ENCODE measurements at regions not wholly inside any gene's neighbourhood (a gene's known extent, or its start where the extent isn't known, plus 50 kb on each side); places are given as distances from the start of the nearest gene placed in this dataset.
A peak's percentile ranks its signal among the peaks of the same experiment; 100 is the strongest.

- no peak overlapping the region for H3K4me3 ChIP-seq (ENCODE audit: low read depth, low read length)
- DNase-seq (ENCODE audit: low read depth, low spot score) = no peak
- TF ChIP-seq CTCF (IDR thresholded peaks at IDR 0.05; ENCODE audit: low read depth, low read length) = no peak
- in situ Hi-C loops (cut with HindIII; ENCODE audit: low sequenced_read_pairs) = no loop called here
Measured at GRCh38 chr5:121489972-121490371, 361.7 kb upstream of the FTMT start.

DNA sequence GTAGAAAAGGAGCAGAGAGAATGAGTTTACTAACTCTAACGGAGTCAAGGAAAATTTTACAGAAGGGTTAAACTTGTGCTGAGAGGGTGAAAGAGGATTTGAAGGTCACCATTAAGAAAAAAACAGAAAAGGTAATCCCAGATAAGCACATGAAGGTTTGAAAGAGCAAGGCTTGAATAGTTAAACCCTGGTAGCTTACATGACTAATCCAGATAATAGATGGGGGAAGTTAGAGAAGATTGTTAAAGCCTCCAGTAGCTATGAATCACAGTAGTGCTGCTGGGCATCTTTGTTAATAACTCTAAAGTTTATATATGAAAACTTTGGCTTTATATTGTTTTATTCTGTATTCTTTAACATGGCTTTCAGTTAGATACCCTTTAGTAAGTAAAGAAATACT lies 354.5 kb upstream of the FTMT start:
- no peak overlapping the region for H3K4me3 ChIP-seq (ENCODE audit: low read depth, low read length)
- in situ Hi-C loops (cut with HindIII; ENCODE audit: low sequenced_read_pairs) = no loop called here
- peak; percentile 6 for DNase-seq (ENCODE audit: low read depth, low spot score)
- TF ChIP-seq CTCF (IDR thresholded peaks at IDR 0.05; ENCODE audit: low read depth, low read length) = no peak

- no peak overlapping the region for H3K4me3 ChIP-seq (ENCODE audit: low read depth, low read length)
- in situ Hi-C loops (cut with HindIII; ENCODE audit: low sequenced_read_pairs) = no loop called here
- TF ChIP-seq CTCF (IDR thresholded peaks at IDR 0.05; ENCODE audit: low read depth, low read length) = no peak
- DNase-seq (ENCODE audit: low read depth, low spot score) = no peak
Measured at GRCh38 chr5:121500310-121500709, 351.4 kb upstream of the FTMT start.

GRCh38 chr5:121503111-121503840 lies 348.4 kb upstream of the FTMT start:
- in situ Hi-C loops (cut with HindIII; ENCODE audit: low sequenced_read_pairs) = no loop called here
- no peak overlapping the region for H3K4me3 ChIP-seq (ENCODE audit: low read depth, low read length)
- no peak for TF ChIP-seq CTCF (IDR thresholded peaks at IDR 0.05; ENCODE audit: low read depth, low read length)
- peak; percentile 4 for DNase-seq (ENCODE audit: low read depth, low spot score)

DNA sequence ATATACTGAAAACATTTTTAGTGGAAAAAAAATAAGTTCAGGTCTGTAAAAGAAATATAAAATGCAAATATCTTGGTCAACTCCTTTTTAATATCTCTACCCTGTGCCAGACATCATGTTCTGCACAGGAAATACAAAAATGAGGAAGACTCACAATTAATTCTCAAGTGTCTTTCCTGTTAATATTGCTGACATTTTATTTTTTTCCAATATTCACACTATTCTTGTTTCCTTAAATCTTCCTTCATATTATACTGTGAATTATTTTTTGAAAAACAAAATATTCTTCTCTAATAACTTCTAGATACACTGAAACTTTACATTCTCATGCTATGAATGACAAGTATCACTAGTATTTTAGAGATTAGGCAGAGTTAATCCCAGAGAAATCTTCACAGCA lies 334.7 kb upstream of the FTMT start:
- DNase-seq (ENCODE audit: low read depth, low spot score) = no peak
- in situ Hi-C loops (cut with HindIII; ENCODE audit: low sequenced_read_pairs) = no loop called here
- TF ChIP-seq CTCF (IDR thresholded peaks at IDR 0.05; ENCODE audit: low read depth, low read length) = no peak

DNA sequence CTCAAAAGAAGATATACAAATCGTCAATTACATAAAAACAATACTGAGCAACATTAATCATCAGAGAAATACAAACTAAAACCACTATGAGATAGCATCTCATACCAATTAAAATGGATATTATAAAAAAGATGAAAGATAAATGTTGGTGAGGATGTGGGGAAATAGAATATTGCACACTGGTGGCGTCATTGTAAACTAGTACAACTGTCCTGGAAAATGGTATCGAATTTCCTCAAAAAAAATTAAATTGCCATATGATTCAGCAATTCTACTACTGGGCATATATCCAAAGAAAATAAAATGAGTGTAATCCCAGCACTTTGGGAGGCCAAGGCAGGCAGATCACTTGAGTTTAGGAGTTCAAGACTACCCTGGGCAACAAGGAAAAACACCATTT lies 326.0 kb upstream of the FTMT start:
- in situ Hi-C loops (cut with HindIII; ENCODE audit: low sequenced_read_pairs) = no loop called here
- no peak overlapping the region for H3K4me3 ChIP-seq (ENCODE audit: low read depth, low read length)
- no peak for TF ChIP-seq CTCF (IDR thresholded peaks at IDR 0.05; ENCODE audit: low read depth, low read length)
- peak; percentile 6 for DNase-seq (ENCODE audit: low read depth, low spot score)

More for the DNA sequence above, 334.7 kb upstream of the FTMT start:
- no peak overlapping the region for H3K4me3 ChIP-seq (ENCODE audit: low read depth, low read length)

Data from astrocyte of the spinal cord (primary cell).